Cerebellar cortex (tissue), 1 donor: ENCODE measurements at regions not wholly inside any gene's neighbourhood (a gene's known extent, or its start where the extent isn't known, plus 50 kb on each side); places are given as distances from the start of the nearest gene placed in this dataset.
"Not testable (repeated sequence)": the region's sequence is repeated elsewhere in the genome, so short reads cannot be mapped to it uniquely, and the experiment has no call there.

Experiments
- DNase-seq: peaks from one replicate; pipeline ENCODE4 v3.0.0-alpha.2; 2015; ENCODE audit warnings: low spot score

DNA sequence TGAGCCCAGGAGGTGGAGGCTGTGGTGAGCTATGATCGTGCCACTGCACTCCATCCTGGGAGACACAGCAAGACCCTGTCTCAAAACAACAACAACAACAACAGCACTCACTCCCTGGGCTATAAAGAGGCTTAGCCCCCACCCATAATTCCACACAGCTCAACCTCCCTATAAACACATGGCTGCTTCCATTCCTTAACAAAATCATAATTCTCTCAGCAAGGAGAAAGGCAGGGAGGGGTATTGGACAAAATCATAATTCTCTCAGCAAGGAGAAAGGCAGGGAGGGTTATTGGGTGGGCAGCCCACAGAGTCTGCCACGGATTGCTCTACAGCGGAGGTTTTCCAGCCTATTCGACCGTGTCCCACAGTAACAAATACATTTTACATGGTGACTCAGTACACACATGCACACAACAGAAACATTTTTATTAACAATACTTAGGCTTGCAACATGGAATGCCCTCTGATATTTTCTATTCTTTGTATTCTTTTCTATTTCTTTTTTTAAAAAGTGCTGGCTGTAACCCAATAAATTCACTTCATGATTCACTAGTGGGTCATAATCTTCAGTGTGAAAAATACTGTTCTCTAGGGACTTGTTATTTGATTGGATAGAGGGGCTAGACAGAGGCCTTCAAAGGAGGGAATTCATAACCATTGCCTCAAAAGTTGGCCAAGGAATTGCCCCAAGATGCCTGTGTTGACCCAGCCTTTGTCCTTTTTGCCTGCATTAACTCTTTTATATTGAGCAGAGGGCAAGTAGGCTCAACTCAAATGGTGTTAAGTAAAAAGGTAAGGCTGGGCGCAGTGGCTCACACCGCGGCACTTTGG, 50.6 kb upstream of the ZMYND8 start:
- DNase-seq: no peak

DNA sequence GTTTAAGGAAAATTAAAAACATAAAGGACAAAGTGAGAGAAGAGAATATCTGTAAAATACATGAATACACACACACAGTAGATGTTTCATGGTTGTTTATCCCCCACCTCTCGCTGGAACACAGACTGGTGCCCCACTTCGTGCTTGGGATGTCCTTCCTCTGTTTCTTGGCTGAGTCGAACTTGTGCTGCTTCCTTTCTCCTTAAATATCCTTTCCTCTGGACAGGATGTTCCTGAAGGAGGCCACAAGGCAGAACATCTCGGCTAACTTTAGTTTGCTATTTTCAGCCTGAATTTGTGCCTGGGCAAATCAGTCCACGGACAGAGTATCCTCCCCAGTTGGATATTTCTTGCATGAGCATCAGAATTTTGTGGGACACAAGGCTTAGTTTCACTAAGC, 54.7 kb upstream of the ZMYND8 start:
- DNase-seq: no peak

DNA sequence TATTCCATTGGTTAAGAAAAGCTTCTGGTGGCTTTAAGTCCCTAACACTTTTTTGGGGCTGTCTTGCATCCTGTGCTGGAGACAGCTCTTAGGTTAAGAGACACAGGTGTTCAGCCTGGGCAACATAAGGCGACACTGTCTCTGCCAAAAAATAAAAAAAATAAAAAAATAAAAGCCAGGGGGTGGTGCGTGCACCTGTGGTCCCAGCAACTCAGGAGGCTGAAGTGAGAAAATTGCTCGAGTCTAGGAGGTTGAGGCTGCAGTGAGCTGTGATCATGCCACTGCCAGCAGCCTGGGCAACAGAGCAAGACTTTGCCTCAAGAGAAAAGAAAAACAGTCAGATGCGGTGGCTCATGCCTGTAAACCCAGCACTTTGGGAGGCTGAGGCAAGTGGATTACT, 55.6 kb upstream of the ZMYND8 start:
- no peak for DNase-seq

DNA sequence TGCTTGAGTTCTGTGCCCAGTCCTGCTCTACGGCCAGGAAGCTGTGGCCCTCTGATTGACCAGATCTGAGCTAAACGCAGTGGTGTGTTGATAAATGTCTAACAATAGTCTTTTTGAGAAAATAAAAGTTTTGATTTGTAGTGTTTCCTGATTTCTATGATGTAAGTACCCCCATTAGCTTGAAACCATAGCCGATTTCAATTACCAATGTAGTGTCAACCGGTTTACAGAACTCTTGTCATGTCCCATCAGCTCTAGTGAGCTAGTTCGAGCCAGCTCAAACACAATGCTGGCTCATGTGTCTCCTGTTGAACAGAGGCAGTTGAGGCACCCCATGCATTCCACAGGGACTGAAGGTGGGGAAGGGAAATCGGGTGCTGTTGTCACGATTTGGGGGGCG, 56.7 kb upstream of the ZMYND8 start:
- no peak for DNase-seq

DNA sequence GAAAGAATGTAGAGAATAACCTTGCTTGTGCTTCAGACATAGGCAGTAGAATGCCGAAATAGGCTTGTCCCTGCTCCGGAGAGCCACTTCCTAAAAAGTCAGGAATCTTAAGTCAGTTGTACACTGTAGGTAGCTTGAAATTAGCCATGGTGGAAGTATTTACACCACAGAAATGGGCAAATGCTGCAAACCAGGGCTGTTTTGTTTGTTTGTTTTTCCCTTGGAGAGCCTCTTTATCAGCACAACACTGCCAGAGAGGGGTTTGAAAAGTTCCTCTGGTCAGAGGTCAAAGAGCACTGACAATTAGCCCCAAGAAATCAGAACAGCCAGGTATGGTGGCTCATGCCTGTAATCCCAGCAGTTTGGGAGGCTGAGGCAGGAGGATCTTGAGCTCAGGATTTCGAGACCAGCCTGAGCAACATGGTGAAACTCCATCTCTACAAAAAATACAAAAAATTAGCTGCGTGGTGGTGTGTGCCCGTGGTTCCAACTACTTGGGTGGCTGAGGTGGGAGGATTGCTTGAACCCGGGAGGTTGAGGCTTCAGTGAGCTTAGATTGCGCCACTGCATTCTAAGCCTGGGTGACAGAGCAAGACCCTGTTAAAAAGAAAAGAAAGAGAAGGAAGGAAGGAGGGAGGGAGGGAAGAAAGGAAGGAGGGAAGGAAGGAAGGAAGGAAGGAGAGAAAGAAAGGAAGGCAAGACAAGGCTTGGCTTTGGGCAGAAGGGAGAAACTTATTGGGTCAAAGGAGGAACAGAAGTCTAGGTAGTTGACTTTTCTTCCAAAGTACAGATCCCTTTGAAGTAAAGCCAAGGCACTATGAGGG, 61.0 kb upstream of the ZMYND8 start:
- DNase-seq: no peak

DNA sequence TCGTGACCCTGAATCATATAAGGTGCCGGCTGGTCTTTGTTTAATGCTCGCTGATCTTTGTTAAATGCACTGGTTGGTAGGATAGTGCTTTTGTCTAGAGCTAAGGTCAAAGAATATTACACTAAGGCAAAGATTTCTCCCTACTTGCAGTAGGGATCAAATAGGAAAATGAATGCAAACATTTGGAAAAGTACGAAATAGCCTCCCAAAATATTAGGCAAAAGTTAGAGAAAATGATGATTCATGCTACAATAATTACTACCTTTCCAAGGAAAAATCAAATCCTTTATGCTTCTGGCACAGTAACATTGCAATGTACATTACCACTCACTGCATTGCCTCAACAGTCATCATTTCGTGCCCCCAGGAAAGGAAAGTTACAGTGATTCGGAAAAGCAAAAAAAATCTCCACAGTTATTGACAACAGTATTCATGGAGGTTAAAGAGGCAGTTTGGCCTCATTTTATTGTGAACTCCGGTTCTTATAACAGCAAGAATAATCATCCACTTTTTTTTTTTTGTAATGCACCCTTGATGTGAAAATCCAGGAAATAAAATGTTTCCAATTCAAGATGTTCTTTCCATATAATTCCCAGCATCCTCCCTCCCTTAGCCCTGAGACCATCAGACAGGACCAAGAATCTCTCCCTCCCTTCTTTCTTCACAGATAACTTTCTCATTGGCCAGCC, 61.7 kb upstream of the ZMYND8 start:
- DNase-seq: no peak

DNA sequence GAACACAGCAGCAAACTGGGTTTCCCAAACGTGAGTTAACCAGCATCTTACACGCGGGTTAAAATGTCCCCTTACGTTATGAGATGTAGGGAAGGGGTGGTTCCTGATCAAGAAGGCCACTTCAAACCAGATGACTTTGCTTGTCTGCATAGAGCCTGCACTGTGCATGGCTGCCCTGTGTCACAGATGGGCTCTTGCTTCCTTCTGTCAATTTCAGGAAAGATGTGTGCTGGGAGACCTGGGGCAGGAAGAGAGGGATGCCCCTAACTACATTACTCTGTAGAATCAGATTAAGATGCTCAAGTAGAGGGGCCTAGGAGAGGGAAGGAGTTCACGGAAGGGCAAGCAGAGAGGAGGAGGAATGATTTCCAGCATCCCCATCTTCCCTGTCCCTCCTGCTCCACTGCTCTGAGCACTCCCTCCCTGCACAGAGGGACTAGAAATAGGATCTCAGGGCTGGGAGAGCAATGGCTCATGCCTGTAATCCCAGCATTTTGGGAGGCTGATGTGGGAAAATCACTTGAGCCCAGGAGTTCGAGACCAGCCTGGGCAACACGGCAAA, 63.5 kb upstream of the ZMYND8 start:
- no peak for DNase-seq

DNA sequence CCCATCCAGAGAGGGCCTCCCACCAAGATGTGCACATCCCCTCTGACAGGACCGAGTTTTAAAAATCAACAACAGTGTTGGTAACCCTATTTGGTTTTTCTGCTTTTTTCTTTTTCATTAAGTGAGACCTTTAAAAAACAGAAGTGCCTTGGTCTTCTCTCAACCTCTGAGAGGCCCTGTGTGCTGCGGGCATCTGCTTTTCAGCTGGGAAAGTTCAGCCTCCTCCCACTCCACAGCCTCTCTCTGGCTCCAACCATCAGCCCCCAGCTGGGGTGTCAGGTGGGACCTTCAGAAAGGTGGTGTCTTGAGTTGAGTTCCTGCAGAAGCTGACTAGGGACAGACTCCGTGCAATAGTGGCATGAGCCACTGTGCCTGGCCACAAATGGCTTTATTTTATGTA, 64.6 kb upstream of the ZMYND8 start:
- DNase-seq: no peak

DNA sequence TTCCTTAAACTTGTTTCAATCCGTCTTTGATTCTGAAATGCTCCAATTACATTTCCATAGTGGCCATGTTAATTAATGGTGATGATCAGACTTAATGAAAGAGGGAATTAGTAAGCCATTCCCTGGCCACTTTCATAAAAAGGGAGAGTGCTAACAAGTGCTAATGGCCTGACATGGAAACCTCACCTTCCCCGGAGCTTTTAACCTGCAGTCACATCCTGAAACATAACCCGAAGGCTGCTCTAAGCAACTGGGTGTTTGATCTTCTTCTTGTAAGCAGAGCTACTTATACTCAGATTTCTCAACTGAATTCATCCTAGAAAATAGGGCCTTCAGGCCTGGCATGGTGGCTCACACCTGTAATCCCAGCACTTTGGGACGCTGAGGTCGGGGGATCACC, 67.1 kb upstream of the ZMYND8 start:
- DNase-seq: no peak

DNA sequence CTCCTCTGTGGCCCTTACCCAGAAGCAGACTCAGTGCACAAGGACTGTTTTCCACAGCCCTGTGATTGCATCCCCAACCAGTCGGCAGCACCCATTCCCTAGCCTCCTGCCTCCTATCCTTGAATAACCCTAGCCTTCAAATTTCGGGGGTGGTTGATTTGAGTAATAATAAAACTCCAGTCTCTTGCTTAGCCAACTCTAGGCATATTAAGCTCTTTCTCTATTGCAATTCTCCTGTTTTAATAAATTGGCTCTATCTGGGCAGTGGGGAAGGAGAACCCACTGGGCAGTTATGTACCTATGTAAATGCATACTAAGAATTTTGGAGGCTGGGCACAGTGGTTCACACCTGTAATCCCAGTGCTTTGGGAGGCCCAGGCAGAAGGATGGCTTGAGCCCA, 70.6 kb upstream of the ZMYND8 start:
- no peak for DNase-seq

DNA sequence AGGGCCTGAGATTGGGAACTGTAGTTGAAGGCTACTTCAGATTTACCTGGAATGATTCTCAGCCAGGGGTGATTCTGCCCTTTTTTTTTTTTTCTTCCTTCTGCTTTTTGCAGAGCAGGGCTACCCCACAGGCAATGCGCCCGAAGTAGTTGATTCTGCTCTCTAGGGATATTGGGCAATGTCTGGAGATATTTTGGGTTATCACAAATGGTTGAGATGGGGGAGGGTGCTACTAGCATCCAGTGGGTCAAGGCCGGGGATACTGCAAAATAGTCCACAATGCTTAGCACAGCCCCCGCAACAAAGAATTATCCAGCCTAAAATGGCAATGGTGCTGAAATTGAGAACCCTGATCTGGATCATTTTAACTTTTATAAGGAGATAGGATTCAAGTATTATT, 71.2 kb upstream of the ZMYND8 start:
- no peak for DNase-seq

DNA sequence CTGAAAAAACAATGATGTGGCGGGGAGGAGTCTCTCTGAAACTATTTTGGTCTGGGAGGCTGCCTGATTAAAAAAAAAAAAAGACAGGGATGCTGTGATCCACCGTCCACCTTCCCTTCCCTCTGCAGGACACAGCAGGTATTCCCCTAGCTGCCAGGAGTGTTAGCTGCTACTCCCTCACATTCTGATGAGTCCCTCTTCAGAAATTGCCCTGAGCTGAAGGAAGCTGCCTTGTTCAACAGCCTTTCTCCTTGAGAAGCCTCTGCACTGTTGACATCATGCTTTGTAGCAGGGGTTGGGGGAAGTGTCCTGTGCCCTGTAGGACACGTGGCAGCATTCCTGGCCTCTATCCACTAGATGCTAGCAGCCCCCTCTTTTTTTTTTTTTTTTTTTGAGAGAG, 71.7 kb upstream of the ZMYND8 start:
- DNase-seq: no peak

DNA sequence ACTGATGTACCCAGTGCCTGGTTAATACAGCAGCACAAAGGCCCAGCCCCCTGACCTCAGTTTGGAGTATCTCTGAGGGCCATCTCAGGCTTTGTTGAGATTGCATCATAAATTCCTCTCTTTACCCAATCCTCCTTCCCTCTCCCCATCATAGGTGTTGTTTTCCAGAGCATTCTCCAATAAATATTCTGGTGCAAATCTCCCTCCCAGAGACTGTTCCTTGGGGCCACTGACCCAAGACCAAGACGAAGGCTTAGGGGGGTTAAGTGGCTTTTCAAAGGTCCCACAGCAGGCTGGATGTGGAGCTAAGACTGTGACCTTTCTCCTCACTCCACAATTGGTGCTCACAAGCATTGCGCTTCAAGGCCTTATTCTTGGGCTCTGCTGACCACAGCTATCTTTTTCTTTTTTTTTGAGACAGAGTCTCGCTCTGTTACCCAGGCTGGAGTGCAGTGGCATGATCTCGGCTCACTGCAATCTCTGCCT, 72.4 kb upstream of the ZMYND8 start:
- no peak for DNase-seq

DNA sequence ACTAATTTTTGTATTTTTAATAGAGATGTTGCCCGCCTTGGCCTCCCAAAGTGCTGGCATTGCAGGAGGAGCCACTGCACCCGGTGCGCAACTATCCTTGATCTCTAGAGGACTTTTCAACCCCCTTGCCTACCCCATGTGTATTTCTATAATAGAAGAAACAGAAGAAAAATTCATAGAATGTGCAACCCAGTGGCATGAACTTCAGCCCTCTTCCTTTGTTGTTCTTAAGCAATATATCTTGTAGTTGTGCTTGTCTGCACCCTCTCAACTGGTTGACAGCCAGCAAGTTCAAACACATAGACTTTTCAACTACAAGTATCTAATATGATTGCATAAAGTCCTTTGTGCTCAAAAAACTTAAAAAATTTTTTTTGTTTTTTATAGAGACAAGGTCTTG, 72.3 kb upstream of the NCOA3 start:
- no peak for DNase-seq

DNA sequence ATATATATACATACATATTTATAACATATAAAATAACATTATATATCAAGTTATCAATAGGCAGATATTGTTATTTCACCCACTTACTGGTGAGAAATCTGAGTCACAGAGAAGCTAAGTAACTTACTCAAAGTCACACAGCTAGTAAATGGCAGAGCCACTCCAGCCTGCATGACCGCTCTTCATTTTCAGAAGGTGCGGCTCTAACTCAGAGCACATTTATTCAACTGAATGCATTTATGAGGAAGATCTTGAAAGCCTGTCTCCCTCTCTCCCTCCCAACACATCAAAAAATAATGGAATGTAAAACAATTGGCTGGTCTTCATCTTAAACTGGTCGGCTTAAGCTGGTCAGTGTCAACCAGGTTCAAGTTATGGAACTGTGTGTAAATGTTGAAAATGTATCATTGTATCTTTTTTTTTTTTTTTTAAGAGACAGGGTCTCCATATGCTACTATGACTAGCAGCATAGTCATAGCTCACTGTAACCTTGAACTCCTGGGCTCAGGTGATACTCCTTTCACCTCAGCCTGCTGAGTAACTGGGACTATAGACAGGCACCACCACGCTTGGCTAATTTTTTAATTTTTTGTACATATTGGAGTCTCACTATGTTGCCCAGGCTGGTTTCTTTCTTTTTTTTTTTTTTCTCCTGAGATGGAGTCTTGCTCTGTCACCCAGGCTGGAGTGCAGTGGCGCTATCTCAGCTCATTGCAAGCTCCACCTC, 70.7 kb upstream of the NCOA3 start:
- no peak for DNase-seq

DNA sequence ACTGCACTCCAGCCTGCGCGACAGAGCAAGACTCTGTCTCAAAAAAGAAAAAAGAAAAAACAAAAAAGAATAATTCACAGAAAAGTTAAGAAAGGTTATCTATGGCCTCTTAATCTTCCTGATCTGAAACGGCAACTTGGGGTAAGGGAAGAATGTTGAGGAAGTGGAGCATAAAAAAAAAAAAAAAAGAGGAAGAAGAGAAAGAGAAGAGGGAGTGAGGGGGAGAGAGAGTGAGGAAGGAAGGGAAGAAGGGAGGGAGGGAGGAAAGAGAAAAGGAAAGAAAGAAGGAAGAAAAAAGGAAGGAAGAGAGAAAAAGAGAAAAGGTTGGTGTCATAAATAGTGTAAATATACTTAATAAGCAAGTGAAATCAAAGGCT, 68.9 kb upstream of the NCOA3 start:
- no peak for DNase-seq

DNA sequence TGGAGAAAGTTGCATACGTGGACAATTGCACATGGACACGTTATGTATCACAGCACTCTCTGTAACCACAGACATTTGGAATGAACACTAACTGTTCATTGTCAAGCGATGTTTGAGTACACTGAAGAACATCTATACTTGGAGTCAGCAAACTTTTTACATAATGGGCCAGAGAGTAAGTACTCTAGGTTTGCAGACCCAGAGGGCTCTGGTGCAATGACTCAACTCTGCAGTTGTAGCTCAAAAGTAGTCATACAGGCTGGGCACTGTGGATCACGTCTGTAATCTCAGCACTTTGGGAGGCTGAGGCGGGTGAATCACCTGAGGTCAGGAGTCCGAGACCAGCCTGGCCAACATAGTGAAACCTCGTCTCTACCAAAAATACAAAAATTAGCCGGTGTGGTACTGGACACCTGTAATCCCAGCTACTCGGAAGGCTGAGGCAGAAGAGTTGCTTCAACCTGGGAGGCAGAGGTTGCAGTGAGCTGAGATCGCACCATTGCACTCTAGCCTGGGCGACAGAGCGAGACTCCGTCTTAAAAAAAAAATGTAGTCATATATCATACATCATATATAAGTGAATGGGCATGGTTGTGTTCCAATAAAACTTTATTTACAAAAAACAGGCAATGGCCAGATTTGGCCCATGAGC, 67.4 kb upstream of the NCOA3 start:
- not testable (repeated sequence) for DNase-seq

DNA sequence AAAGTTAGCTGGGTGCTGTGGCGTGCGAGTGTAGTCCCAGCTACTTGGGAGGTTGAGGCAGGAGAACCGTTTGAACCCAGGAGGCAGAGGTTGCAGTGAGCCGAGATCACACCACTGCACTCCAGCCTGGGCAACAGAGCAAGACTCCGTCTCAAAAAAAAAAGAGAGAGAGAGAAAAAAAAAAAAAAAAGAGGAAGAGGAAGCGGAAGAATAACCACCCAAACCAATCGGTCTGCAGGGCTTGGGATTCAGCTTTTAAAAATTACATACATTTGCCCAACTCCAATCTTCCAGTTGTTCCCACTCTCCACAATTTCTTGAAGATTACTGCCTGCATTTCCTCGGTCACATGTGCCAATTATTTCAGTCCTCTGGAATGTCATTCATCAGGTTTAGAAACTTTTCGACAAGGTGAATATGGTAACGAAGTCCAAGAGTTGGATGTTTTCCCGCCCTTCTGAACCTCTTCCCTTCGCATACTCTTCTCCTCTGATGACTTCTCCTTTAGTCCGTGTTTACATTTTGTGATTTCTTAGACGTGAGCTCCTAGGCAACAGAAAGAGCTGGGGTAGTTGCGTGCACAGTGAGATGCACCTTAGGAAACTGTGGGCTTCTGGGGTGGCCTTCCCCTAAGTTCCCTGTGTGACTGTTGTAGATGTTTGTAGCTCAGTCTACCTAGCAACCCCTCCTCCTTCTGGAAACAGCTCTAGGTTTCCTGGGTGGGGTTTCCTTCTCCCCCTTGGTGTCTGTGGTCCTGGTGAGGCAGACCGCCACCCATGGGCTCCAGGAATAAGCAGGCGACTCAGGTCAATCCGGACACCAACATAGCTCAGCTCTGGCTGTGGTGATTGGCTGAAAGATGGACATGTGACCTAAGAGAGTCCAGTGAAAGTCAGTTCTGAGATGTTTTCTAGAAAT, 63.0 kb upstream of the NCOA3 start:
- DNase-seq: peak; percentile 19

DNA sequence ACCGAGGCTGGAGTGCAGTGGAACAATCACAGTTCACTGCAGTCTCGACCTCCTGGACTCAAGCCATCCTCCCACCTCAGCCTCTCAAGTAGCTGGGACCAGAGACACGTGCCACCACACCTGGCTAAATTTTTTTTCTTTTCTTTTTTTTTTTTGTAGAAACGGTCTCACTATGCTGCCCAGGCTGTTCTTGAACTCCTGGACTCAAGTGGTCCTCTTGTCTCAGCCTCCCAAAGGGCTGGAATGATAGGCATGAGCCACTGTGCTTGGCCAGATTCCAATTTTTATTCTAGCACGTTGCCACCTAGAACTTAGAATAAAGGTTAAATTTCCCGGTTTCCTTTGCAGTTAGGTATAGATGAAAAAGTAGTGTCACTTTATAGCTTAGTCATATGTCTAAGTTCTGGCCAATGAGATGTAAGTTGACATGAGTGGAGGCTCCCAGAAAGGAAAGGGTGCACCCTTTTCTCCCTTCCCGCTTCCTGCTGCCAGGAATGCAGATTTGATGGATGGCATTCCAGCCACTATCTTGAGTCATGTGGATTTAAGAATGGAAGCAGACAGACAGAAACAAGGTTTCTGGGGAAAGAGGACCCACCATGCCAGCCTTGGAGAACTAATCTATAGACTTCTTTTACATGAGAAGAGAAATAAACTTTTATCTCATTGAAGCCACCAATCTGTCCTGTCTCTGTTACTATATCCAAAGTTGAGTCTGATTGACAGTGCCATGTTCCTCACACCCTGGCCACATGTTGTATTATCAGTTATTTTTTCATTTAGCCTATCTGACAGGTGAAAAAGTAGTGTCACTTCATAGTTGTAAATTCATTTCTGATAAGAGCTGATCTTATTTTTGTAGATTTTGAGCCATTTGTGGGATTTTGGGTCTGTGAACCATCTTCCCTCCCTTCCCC, 60.6 kb upstream of the NCOA3 start:
- no peak for DNase-seq
